Epithelial cell of esophagus (primary cell): ENCODE measurements at regions not wholly inside any gene's neighbourhood (a gene's known extent, or its start where the extent isn't known, plus 50 kb on each side); places are given as distances from the start of the nearest gene placed in this dataset.

Experiments
- DNase-seq: peaks from one replicate; pipeline ENCODE4 v3.0.0; 2010; ENCODE audit warnings: low read depth
- H3K4me3 ChIP-seq: 2 replicates; pipeline ENCODE4 v1.5.1; 2011; ENCODE audit warnings: mild to moderate bottlenecking, low read length, control low read depth
- TF ChIP-seq, protein P1 (sequence below): IDR thresholded peaks from 2 replicates; pipeline ENCODE4 v1.5.1; 2011; ENCODE audit warnings: low read depth, mild to moderate bottlenecking, low read length, control low read depth, inconsistent platforms; ENCODE audit not compliant: insufficient read depth; ENCODE audit errors: missing control alignments

DNA sequence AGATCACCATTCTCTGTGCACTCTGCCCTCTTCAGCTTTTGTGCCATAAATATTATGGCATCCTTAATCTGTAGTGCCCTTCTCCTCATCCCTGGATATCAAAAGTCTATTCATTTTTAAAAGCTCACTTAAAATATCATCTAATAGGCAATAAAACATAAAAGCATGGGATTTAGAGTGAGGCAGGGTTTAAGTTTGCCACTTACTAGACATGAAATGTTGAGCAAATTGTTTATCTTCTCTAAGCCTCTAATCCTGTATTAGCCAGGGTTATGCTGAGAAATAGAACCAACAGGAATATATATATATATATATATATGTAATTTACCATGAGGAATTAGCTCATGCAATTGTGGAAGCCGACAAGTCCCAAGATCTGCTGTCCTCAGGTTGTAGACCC, 472.4 kb upstream of the HS3ST1 start:
- DNase-seq: no peak
- no peak overlapping the region for H3K4me3 ChIP-seq
- TF ChIP-seq, protein P1, sequence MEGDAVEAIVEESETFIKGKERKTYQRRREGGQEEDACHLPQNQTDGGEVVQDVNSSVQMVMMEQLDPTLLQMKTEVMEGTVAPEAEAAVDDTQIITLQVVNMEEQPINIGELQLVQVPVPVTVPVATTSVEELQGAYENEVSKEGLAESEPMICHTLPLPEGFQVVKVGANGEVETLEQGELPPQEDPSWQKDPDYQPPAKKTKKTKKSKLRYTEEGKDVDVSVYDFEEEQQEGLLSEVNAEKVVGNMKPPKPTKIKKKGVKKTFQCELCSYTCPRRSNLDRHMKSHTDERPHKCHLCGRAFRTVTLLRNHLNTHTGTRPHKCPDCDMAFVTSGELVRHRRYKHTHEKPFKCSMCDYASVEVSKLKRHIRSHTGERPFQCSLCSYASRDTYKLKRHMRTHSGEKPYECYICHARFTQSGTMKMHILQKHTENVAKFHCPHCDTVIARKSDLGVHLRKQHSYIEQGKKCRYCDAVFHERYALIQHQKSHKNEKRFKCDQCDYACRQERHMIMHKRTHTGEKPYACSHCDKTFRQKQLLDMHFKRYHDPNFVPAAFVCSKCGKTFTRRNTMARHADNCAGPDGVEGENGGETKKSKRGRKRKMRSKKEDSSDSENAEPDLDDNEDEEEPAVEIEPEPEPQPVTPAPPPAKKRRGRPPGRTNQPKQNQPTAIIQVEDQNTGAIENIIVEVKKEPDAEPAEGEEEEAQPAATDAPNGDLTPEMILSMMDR: no peak

DNA sequence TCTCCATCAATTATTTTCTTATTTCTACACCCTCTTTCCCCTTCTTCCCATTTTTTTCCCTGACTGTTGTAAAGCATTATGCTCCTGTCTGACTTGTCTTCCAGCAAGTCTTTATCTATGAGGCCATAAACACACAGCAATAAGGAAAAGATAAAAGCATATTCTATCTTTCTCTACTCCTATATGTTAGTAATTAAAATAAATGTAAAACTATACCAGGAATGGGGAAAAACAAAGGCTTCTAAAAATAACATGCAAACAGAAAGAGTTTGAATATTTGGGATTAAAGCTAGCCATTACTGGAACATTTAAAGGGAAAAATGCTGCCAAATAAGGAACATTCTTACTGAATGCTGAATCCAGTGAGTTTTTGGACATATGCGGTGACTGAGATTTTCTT, 471.7 kb upstream of the HS3ST1 start:
- no peak overlapping the region for H3K4me3 ChIP-seq
- no peak for DNase-seq
- TF ChIP-seq, protein P1: no peak

DNA sequence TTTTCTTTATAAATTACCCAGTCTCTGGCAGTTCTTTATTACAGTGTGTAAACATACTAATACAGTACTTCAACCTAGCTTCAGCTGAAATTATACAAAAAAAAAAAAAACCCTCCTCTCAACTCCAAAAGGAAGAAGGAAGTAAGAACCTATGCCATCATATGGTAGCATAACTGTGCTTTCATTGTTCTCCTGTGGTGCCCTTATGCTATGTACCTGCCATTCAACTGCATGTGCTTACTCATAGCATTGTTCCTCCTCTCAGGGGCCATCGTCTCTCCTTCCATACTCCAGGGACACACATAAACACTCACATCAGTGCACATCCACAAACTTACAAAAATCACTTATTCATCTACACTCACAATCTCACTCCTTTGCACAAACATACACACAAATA, 470.1 kb upstream of the HS3ST1 start:
- H3K4me3 ChIP-seq: no peak overlapping the region
- DNase-seq: no peak
- TF ChIP-seq, protein P1: no peak

DNA sequence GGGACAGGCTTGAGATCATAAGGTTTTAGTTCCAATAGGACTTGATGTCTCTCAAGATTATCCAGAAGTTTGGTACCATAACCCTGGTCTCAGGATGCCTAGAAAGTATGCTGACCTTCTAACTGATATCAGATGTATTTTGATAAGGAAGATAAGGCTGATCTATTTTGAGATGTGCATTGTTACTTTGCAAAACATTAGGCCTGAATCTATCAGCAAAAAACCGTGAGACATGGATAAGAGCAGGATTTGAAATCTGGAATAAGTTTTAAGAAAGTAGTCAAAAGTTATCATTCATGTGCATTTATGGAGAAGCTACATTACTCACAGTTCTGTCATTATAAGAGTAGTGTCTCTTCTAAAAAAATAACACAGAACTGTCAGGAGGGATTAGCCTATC, 467.1 kb upstream of the HS3ST1 start:
- DNase-seq: no peak
- no peak overlapping the region for H3K4me3 ChIP-seq
- TF ChIP-seq, protein P1: no peak

DNA sequence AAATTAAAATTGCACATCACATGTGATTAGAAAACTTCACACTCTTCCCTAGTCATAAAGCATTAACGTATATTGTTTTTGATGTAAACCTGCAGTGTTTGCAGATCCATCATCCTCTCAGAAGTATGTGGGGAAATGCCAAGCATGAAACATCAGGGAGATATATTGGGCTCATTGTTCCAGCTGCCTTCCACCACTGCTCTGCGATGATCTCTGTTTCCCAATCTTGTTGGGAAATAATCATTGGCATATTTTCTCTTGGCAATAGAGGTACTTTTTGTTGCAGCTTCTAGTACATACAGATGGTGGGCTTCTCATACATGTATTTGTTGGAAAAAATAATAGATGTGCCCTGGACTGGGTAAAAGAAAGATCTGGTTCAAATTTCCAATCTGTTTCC, 466.3 kb upstream of the HS3ST1 start:
- TF ChIP-seq, protein P1: no peak
- H3K4me3 ChIP-seq: no peak overlapping the region
- DNase-seq: no peak

DNA sequence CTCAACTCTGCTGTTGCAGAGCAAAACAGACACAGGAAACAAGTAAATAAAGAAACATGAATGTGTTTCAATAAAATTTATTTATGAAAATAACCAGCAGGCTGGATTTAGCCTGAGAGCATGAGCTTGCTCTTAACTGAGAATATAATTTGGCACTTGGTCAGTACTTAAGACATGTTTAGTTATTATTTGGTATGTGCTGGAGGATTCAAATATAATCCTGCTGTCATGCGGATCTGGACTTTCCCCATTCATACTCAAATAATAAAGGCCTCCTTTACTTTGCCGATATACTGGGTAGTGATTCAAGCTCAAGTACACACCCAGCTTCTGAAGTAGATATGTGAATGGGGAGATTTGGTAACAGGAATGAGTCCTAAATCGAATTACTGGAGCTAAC, 465.5 kb upstream of the HS3ST1 start:
- TF ChIP-seq, protein P1: no peak
- no peak for DNase-seq
- H3K4me3 ChIP-seq: no peak overlapping the region

DNA sequence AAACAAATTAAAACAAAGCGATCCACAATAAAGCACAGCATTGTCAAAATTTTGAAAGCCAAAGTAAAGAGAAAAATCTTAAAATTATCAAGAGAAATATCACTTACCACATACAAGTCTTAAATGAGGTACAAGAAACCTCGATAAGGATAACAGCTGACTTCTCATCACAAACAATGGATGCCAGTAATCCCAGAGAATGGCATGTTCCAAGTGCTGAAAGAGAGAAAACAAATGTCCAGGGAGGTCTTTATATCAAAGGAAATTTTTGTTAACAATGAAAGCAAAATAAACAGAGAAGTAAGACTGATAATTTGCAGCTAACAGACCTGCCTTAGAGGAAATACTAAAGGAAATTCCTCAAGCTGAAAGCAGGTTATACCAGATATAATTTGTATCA, 460.4 kb upstream of the HS3ST1 start:
- no peak for DNase-seq
- H3K4me3 ChIP-seq: no peak overlapping the region
- TF ChIP-seq, protein P1: no peak
